ENCODE measurements at regions not wholly inside any gene's neighbourhood (a gene's known extent, or its start where the extent isn't known, plus 50 kb on each side); places are given as distances from the start of the nearest gene placed in this dataset.

GRCh38 chr3:182382112-182382857 lies 411.0 kb upstream of the ATP11B start:
- no peak for DNase-seq (ENCODE audit: low read depth)
- no peak overlapping the region for H3K4me3 ChIP-seq (ENCODE audit: control insufficient read depth, low read depth, low read length)
- TF ChIP-seq CTCF (conservative IDR thresholded peaks at IDR 0.05; ENCODE audit: control insufficient read depth, insufficient read depth, low read depth, low read length): no peak

GRCh38 chr3:182384221-182384620 lies 409.1 kb upstream of the ATP11B start:
- no peak for DNase-seq (ENCODE audit: low read depth)
- no peak overlapping the region for H3K4me3 ChIP-seq (ENCODE audit: control insufficient read depth, low read depth, low read length)
- TF ChIP-seq CTCF (conservative IDR thresholded peaks at IDR 0.05; ENCODE audit: control insufficient read depth, insufficient read depth, low read depth, low read length): no peak

DNA sequence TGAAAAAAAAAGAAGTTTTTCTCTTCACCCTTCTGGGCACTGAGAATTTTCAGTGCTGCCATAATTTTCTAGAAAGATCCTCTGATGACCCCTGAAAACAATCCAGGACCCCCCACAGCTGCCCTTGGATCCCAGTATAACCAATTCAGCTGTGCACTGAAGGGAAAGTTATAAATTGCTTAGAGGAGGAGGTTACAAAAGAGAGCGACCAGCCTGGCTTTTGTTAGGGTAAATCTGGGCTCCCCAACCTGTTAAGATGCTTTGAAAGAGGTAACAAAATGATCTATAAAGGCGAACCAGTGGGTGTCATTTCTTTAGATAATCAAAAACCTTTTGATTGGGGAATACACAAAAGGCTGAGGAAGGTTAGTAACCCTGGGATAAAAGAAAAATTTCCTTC lies 407.9 kb upstream of the ATP11B start:
- DNase-seq (ENCODE audit: low read depth): no peak
- no peak for TF ChIP-seq CTCF (conservative IDR thresholded peaks at IDR 0.05; ENCODE audit: control insufficient read depth, insufficient read depth, low read depth, low read length)
- no peak overlapping the region for H3K4me3 ChIP-seq (ENCODE audit: control insufficient read depth, low read depth, low read length)

DNA sequence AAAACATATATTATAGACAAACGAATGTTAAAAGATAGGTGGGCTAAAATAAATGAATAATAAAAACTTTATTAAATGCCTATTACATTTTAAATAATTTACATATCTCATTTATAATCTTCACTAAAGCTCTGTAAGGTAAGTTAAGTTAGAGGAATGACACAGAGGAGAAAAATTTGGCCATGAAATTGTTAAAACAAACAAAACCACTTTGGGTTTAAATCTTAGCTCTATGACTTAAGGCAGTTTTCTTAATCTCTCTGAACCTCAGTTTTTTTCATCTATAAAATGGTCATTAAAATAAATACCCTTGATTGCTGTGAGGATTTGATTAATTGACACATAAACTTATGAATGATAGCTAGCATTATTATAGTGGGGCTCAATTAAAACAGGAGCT lies 404.8 kb upstream of the ATP11B start:
- no peak for TF ChIP-seq CTCF (conservative IDR thresholded peaks at IDR 0.05; ENCODE audit: control insufficient read depth, insufficient read depth, low read depth, low read length)
- no peak overlapping the region for H3K4me3 ChIP-seq (ENCODE audit: control insufficient read depth, low read depth, low read length)
- no peak for DNase-seq (ENCODE audit: low read depth)

DNA sequence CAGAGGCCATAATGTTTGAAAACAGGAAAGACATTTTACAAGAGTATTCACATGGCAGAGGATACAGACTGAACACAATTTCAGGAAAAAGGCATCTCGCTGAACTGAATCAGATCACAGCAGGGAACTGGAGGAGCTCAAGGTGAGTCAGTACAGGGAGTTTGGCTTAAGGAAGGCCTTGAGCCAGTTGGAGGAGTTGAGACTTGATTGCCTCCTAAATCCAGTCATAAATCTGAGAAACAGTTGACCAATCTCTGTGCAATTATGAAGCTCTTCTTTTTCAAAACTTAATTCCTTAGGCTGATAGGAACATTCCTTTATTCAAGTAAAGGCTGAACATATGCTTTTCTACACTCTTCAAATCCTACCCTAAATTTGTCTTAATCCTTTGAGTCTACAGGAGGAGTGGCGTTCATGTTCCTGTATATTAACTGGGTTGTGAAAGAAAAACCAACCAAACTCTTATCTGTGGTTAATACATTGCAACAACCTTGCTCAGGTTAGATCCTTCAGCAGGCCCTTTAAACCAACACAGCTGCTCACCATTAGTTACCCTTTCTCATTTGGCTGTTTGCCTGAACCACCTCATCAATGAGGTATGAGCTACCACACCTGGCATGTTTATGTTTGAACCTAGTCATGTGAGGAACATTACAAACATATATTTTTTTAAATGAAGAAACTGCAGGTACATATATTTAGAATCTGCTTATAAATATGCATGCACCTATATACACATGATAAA lies 404.1 kb upstream of the ATP11B start:
- TF ChIP-seq CTCF (conservative IDR thresholded peaks at IDR 0.05; ENCODE audit: control insufficient read depth, insufficient read depth, low read depth, low read length): no peak
- no peak overlapping the region for H3K4me3 ChIP-seq (ENCODE audit: control insufficient read depth, low read depth, low read length)
- no peak for DNase-seq (ENCODE audit: low read depth)

- no peak overlapping the region for H3K4me3 ChIP-seq (ENCODE audit: control insufficient read depth, low read depth, low read length)
- TF ChIP-seq CTCF (conservative IDR thresholded peaks at IDR 0.05; ENCODE audit: control insufficient read depth, insufficient read depth, low read depth, low read length): no peak
- DNase-seq (ENCODE audit: low read depth): no peak
These were observed 402.9 kb upstream of the ATP11B start for GRCh38 chr3:182390421-182390820.

All from fibroblast of mammary gland (primary cell).